OCI-LY3 (cell line): ENCODE measurements at regions not wholly inside any gene's neighbourhood (a gene's known extent, or its start where the extent isn't known, plus 50 kb on each side); places are given as distances from the start of the nearest gene placed in this dataset.
"Not testable (repeated sequence)": the region's sequence is repeated elsewhere in the genome, so short reads cannot be mapped to it uniquely, and the experiment has no call there.

ENCODE experiments used
- H2AFZ ChIP-seq: fragments of 200-600, 300-600 bp; shearing (Covaris generic); 2 replicates; pipeline ENCODE4 v1.6.0; 2014; ENCODE audit warnings: antibody characterized with exemption, low read depth, low read length
- H3K27ac ChIP-seq: fragments of 200-600, 300-600 bp; sonication (generic); 2 replicates; pipeline ENCODE4 v1.5.1; 2014; ENCODE audit warnings: mild to moderate bottlenecking, low read length, moderate library complexity, mixed read lengths
- H3K27me3 ChIP-seq: fragments of 200-600, 300-600 bp; sonication (generic); 2 replicates; pipeline ENCODE4 v1.6.1; 2014; ENCODE audit warnings: low read depth, low read length, mixed read lengths
- H3K36me3 ChIP-seq: fragments of 200-600, 300-600 bp; sonication (generic); replicated peaks from 2 replicates; pipeline ENCODE3; 2014; ENCODE audit warnings: low read depth, low read length, mixed read lengths
- H3K4me1 ChIP-seq: fragments of 300-600, 200-600 bp; sonication (generic); 2 replicates; pipeline ENCODE4 v1.6.1; 2014; ENCODE audit warnings: low read length, mixed read lengths
- H3K4me2 ChIP-seq: fragments of 200-600, 300-600 bp; sonication (generic); 2 replicates; pipeline ENCODE4 v1.6.1; 2014; ENCODE audit warnings: low read length, mixed read lengths
- H3K4me3 ChIP-seq: fragments of 300-600, 200-600 bp; sonication (generic); 2 replicates; pipeline ENCODE4 v1.5.1; 2014; ENCODE audit warnings: antibody characterized with exemption, mild to moderate bottlenecking, low read length, moderate library complexity
- H3K79me2 ChIP-seq: fragments of 300-600, 200-600 bp; shearing (Covaris generic); 2 replicates; pipeline ENCODE4 v1.6.1; 2014; ENCODE audit warnings: mild to moderate bottlenecking, low read length, mixed read lengths
- H3K9ac ChIP-seq: fragments of 300-600, 200-600 bp; shearing (Covaris generic); 2 replicates; pipeline ENCODE4 v1.6.0; 2014; ENCODE audit warnings: mild to moderate bottlenecking, low read length, moderate library complexity
- H3K9me3 ChIP-seq: fragments of 200-600, 300-600 bp; shearing (Covaris generic); 2 replicates; pipeline ENCODE4 v1.6.1; 2014; ENCODE audit warnings: low read length, mixed read lengths; ENCODE audit not compliant: insufficient read depth
- H4K20me1 ChIP-seq: fragments of 200-600, 300-600 bp; sonication (generic); 2 replicates; pipeline ENCODE4 v1.6.1; 2016; ENCODE audit warnings: low read length, mixed read lengths; ENCODE audit not compliant: insufficient read depth
- CTCF ChIP-seq: fragments of 200-600, 300-600 bp; sonication (generic); IDR thresholded peaks from 2 replicates; pipeline ENCODE4 v1.5.1; 2014; ENCODE audit warnings: antibody characterized with exemption, low read length, low read depth
- EZH2phosphoT487 ChIP-seq: fragments of 200-600 bp; shearing (Covaris generic); IDR thresholded peaks from 2 replicates; pipeline ENCODE4 v1.6.1; 2018; ENCODE audit warnings: antibody characterized with exemption, mixed run types, low read depth

GRCh38 chr4:33116871-33117270 is 2396.7 kb downstream of the PCDH7 start:
- H3K36me3 ChIP-seq, result no peaks in the 10 kb centered on the region
- no peaks in the 10 kb centered on the region for H3K9me3 ChIP-seq
- H3K4me1 ChIP-seq, result peaks cover 4% of the 10 kb centered on the region
- no peak overlapping the region for H3K4me3 ChIP-seq
- no peak overlapping the region for H3K27ac ChIP-seq
- TF ChIP-seq EZH2phosphoT487 (no peak), CTCF (no peak)
- H3K4me2 ChIP-seq, result no peak overlapping the region
- no peak overlapping the region for H3K9ac ChIP-seq
- no peaks in the 10 kb centered on the region for H4K20me1 ChIP-seq
- no peak overlapping the region for H2AFZ ChIP-seq
- no peaks in the 10 kb centered on the region for H3K27me3 ChIP-seq
- H3K79me2 ChIP-seq, result no peaks in the 10 kb centered on the region

GRCh38 chr4:33126002-33126401 is 2405.8 kb downstream of the PCDH7 start:
- H4K20me1 ChIP-seq, result no peaks in the 10 kb centered on the region
- H3K4me1 ChIP-seq, result no peaks in the 10 kb centered on the region
- no peaks in the 10 kb centered on the region for H3K9me3 ChIP-seq
- H3K36me3 ChIP-seq, result no peaks in the 10 kb centered on the region
- no peak for TF ChIP-seq EZH2phosphoT487
- no peak for TF ChIP-seq CTCF
- H3K79me2 ChIP-seq, result no peaks in the 10 kb centered on the region
- H3K27me3 ChIP-seq, result no peaks in the 10 kb centered on the region
- H3K4me2 ChIP-seq, result no peak overlapping the region
- H3K27ac ChIP-seq, result no peak overlapping the region
- H3K4me3 ChIP-seq, result no peak overlapping the region
- H2AFZ ChIP-seq, result no peak overlapping the region
- H3K9ac ChIP-seq, result no peak overlapping the region

- not testable (repeated sequence) for H3K27ac ChIP-seq, H3K9me3 ChIP-seq, H4K20me1 ChIP-seq, H3K27me3 ChIP-seq, H3K9ac ChIP-seq, H3K36me3 ChIP-seq, H2AFZ ChIP-seq, H3K4me1 ChIP-seq, H3K4me3 ChIP-seq, H3K4me2 ChIP-seq, H3K79me2 ChIP-seq
These were observed 2410.5 kb downstream of the PCDH7 start for GRCh38 chr4:33130662-33131061.

GRCh38 chr4:33133723-33134122 is 2413.6 kb downstream of the PCDH7 start:
- H4K20me1 ChIP-seq, result no peaks in the 10 kb centered on the region
- H3K9ac ChIP-seq, result no peak overlapping the region
- no peak overlapping the region for H3K27ac ChIP-seq
- no peak overlapping the region for H3K4me3 ChIP-seq
- no peak overlapping the region for H3K4me2 ChIP-seq
- H2AFZ ChIP-seq, result no peak overlapping the region
- H3K9me3 ChIP-seq, result no peaks in the 10 kb centered on the region
- H3K79me2 ChIP-seq, result no peaks in the 10 kb centered on the region
- TF ChIP-seq EZH2phosphoT487, result no peak
- TF ChIP-seq CTCF, result no peak
- H3K36me3 ChIP-seq, result no peaks in the 10 kb centered on the region
- H3K4me1 ChIP-seq, result no peaks in the 10 kb centered on the region
- no peaks in the 10 kb centered on the region for H3K27me3 ChIP-seq

- no peak overlapping the region for H3K4me3 ChIP-seq
- H4K20me1 ChIP-seq, result no peaks in the 10 kb centered on the region
- no peaks in the 10 kb centered on the region for H3K36me3 ChIP-seq
- no peaks in the 10 kb centered on the region for H3K4me1 ChIP-seq
- H3K9ac ChIP-seq, result no peak overlapping the region
- no peak overlapping the region for H2AFZ ChIP-seq
- H3K9me3 ChIP-seq, result no peaks in the 10 kb centered on the region
- H3K4me2 ChIP-seq, result no peak overlapping the region
- H3K27ac ChIP-seq, result no peak overlapping the region
- TF ChIP-seq CTCF, result no peak
- TF ChIP-seq EZH2phosphoT487, result no peak
- H3K27me3 ChIP-seq, result no peaks in the 10 kb centered on the region
- H3K79me2 ChIP-seq, result no peaks in the 10 kb centered on the region
These were observed 2414.2 kb downstream of the PCDH7 start for GRCh38 chr4:33134366-33134765.
